Fibroblast of peridontal ligament (primary cell): ENCODE measurements at regions not wholly inside any gene's neighbourhood (a gene's known extent, or its start where the extent isn't known, plus 50 kb on each side); places are given as distances from the start of the nearest gene placed in this dataset.
"Not testable (repeated sequence)": the region's sequence is repeated elsewhere in the genome, so short reads cannot be mapped to it uniquely, and the experiment has no call there.

Experiments
- DNase-seq: peaks from one replicate; pipeline ENCODE4 v3.0.0-alpha.2; 2010; ENCODE audit errors: extremely low read depth

- DNase-seq, result no peak
Measured at GRCh38 chr3:70631716-70632307, 319.4 kb upstream of the MDFIC2 start.

DNA sequence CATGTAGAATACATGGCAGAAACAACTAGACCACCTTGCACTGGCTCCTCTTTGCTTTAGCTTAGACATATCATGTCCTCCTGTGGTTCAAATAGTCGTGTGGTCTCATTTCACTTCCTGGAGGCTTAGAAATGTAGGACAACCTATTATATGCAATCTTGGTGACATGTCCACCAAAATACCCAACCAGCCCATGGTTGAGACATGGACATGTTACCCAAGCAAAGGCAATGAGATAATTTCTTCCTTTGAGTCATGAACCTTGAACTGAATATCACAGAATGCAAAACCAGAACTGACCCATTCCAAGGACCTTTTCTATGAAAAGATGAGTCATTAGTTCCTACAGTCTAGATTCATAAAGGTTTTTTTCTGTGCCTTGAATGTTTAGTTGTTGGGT, 309.0 kb upstream of the MDFIC2 start:
- no peak for DNase-seq

GRCh38 chr3:70620956-70621355, 308.5 kb upstream of the MDFIC2 start:
- no peak for DNase-seq

GRCh38 chr3:70620367-70620766, 307.9 kb upstream of the MDFIC2 start:
- DNase-seq, result no peak

GRCh38 chr3:70618151-70618550, 305.7 kb upstream of the MDFIC2 start:
- DNase-seq, result no peak

GRCh38 chr3:70617349-70617748, 304.9 kb upstream of the MDFIC2 start:
- DNase-seq, result not testable (repeated sequence)

- DNase-seq, result no peak
Measured at GRCh38 chr3:70615286-70615685, 302.8 kb upstream of the MDFIC2 start.

DNA sequence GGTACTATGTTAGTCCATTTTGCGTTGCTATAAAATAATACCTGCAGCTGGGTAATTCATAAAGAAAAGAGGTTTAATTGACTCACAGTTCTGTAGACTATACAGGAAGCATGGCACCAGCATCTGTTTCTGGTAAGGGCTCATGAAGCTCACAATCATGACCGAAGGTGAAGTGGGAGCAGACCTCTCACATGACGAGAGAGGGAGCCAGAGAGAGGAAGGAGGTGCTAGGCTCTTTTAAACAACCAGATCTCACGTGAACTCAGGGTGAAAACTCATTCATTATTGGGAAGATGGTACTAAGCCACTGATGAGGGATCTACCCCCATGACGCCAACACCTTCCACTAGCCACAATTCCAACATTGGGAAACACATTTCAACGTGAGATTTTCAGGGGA, 301.7 kb upstream of the MDFIC2 start:
- no peak for DNase-seq

GRCh38 chr3:70612920-70613319, 300.5 kb upstream of the MDFIC2 start:
- DNase-seq, result no peak

- not testable (repeated sequence) for DNase-seq
Measured at GRCh38 chr3:70611667-70612277, 299.3 kb upstream of the MDFIC2 start.

GRCh38 chr3:70608434-70608833, 296.0 kb upstream of the MDFIC2 start:
- no peak for DNase-seq

DNA sequence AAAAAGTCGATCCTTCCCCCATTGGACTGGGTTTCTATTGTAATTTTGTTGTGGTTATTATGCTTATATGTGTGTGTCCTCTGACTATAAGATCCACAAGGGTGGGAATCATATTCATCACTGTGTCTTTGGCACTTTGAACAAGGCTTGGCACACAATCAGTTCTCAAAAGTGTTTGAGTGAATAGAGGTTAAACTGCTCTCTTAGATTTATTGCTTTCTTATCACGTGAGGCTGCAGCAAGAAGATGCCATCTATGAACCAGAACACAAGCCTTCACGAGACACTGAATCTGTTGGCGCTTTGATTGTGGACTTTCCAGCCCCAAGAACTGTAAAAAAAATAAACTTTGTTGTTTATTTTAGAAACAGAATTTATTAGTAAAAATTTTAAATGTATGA, 295.0 kb upstream of the MDFIC2 start:
- DNase-seq, result no peak

GRCh38 chr3:70606018-70606417, 293.6 kb upstream of the MDFIC2 start:
- no peak for DNase-seq

GRCh38 chr3:70603103-70603502, 290.7 kb upstream of the MDFIC2 start:
- no peak for DNase-seq

DNA sequence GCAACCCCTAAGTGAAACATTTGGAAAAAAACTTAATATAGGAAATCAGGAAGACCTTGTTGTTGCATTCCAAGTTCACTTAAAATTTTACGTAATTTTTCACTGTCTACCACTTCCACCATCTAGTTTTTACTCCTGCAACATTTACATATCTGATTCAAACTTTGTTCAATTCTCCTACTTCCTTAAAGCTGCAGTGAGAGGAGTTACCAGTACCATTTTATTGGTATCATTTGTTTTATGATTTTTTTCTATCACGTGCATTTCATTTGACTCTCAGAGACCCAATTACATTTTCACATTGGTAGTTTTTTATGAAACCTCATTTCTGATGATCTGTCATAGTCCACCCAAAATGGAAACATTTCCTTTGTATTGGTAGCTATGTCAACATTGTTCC, 284.9 kb upstream of the MDFIC2 start:
- no peak for DNase-seq

GRCh38 chr3:70583682-70584081, 271.2 kb upstream of the MDFIC2 start:
- DNase-seq, result no peak

- DNase-seq, result no peak
Measured at GRCh38 chr3:70582803-70583202, 270.4 kb upstream of the MDFIC2 start.

GRCh38 chr3:70580021-70580420, 267.6 kb upstream of the MDFIC2 start:
- no peak for DNase-seq

GRCh38 chr3:70571696-70572095, 259.3 kb upstream of the MDFIC2 start:
- no peak for DNase-seq

DNA sequence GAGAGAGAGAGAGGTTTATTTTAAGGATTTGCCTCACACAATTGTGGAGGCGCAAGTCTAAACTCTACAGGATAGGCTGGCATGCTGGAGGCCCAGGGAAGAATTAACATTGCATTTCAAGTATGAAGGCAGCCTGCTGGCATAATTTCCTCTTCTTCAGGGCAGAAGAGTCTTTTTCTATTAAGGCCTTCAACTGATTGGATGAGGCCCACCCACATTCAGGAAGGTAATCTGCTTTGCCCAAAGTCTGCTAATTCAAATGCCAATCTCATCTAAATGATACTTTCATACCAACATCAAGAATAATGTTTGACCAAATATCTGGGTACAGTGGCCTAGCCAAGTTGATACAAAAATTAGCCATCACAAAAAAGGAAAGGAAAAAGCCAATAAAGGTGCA, 258.1 kb upstream of the MDFIC2 start:
- DNase-seq, result no peak

DNA sequence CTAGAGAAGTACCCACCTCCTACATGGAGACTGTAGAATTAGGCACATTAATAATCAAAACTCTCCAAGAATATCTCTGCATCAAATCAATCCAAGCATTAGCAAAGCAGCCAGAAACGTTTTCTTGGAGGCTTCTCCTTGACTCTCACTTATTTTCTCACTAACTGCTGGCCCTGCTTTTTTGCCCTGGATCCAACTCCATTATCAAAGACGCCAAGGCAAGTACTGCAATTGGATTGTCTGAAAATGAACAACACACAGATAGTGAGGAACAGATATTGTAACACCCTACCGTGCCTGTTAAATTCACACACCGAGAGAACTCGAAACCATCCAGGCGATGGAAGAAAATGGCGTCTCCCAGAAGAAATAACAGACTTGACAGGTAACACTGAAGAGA, 256.2 kb upstream of the MDFIC2 start:
- DNase-seq, result no peak

DNA sequence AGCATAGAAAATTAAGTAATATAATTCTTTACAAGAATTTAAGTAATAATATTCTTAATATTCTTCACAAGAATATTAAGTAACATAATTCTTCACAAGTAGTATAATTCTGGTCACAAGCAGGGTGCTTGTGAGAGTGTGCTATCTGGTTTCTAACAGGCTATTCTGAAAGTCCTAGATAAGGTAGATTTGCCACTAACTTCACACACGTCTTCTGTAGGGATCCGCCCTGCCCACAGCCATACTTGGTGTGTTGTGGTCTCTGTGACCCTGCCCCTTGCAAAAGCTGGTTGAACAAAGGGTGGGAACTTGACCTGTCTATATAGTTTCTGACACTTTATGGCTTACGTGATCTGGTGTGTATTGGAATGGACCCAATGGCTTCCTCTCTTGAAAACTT, 253.4 kb upstream of the MDFIC2 start:
- no peak for DNase-seq

DNA sequence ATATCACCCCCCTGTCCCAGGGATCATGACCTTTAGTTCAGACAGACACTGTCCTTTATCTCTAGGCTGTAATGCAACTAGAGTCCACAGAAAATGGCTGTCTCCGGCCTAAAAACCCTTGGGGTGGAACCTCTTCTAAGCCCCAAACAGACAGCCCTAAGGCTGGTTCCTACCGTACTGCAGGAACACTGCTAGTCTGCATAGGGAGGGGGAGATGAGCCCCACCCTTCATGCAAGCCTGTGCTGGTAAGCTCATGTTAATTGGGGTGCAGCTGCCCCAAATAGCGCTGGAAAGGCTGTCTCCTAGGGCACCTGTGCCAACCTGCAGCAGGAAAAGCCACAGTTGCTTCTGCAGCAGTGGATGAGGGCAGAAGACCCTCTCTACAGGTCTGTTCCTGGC, 252.1 kb upstream of the MDFIC2 start:
- no peak for DNase-seq

DNA sequence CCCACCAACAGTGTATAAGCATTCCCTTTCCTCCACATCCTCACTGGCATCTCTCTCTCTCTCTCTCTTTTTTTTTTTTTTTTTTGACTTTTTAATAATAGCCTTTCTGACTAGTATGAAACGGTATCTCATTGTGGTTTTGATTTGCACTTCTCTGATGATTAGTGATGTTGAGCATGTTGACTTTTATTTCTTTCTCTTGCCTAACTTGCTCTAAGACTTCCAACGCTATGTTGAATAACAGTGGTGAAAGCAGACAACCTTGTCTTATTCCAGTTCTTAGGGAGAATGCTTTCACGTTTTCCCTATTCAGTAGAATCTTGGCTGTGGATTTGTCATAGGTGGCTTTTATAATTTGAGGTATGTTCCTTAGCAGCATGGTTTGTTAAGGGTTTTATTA, 249.4 kb upstream of the MDFIC2 start:
- DNase-seq, result no peak
